A673 (cell line): ENCODE measurements at regions not wholly inside any gene's neighbourhood (a gene's known extent, or its start where the extent isn't known, plus 50 kb on each side); places are given as distances from the start of the nearest gene placed in this dataset.

Experiments used
- BruUV-seq: library from RNA; stranded (reverse); fragments of 400-500 nt; replicated peaks from 2 replicates; lab custom pipeline; 2021; lab: Mats Ljungman, UMichigan
- CTCF ChIA-PET: fragments of 300-600 bp; sonication (Branson Sonifier 250); formaldehyde crosslinking; loops from one replicate; lab custom pipeline; 2022; ENCODE audit warnings: antibody characterized with exemption; lab: Charles Lee
- POLR2A ChIA-PET: fragments of 300-600 bp; sonication (Branson Sonifier 250); formaldehyde crosslinking; loops from one replicate; lab custom pipeline; 2022; ENCODE audit warnings: antibody characterized with exemption; ENCODE audit not compliant: low non-redundant PET; lab: Charles Lee
- DNase-seq: peaks from one replicate; pipeline ENCODE4 v3.0.0-alpha.2; 2015; ENCODE audit warnings: low spot score
- H3K27ac ChIP-seq: fragments of 200-600 bp; sonication (generic); 2 replicates; pipeline ENCODE4 v1.5.1; 2016; ENCODE audit warnings: mixed run types, low read depth, mild to moderate bottlenecking, mixed read lengths, antibody characterized with exemption, low read length; ENCODE audit not compliant: poor library complexity, severe bottlenecking
- H3K27me3 ChIP-seq: fragments of 200-600 bp; sonication (generic); replicated peaks from 2 replicates; pipeline ENCODE4 v1.6.1; 2017; ENCODE audit warnings: mixed run types, low read depth, mild to moderate bottlenecking, mixed read lengths, antibody characterized with exemption, low read length; ENCODE audit not compliant: insufficient read depth, poor library complexity
- H3K36me3 ChIP-seq: fragments of 200-600 bp; sonication (generic); 2 replicates; pipeline ENCODE4 v1.6.1; 2016; ENCODE audit warnings: mixed run types, mild to moderate bottlenecking, mixed read lengths, antibody characterized with exemption, low read length; ENCODE audit not compliant: insufficient read depth, poor library complexity, severe bottlenecking
- H3K4me1 ChIP-seq: fragments of 200-600 bp; sonication (generic); 2 replicates; pipeline ENCODE4 v1.6.1; 2017; ENCODE audit warnings: mixed run types, mild to moderate bottlenecking, mixed read lengths, antibody characterized with exemption, low read length; ENCODE audit not compliant: insufficient read depth, poor library complexity, severe bottlenecking
- H3K4me3 ChIP-seq: fragments of 200-600 bp; sonication (generic); 2 replicates; pipeline ENCODE4 v1.5.1; 2016; ENCODE audit warnings: low read depth, mixed run types, mild to moderate bottlenecking, mixed read lengths, low read length; ENCODE audit not compliant: poor library complexity, severe bottlenecking
- H3K9me3 ChIP-seq: fragments of 200-600 bp; sonication (generic); 2 replicates; pipeline ENCODE4 v1.6.1; 2016; ENCODE audit warnings: mixed run types, low read depth, mild to moderate bottlenecking, mixed read lengths, antibody characterized with exemption, low read length; ENCODE audit not compliant: poor library complexity, severe bottlenecking
- EZH2 ChIP-seq: fragments of 200-600 bp; sonication (generic); IDR thresholded peaks from 2 replicates; pipeline ENCODE4 v1.6.1; 2017; ENCODE audit warnings: borderline replicate concordance, low read depth, mild to moderate bottlenecking, mixed read lengths, antibody characterized with exemption, low read length; ENCODE audit not compliant: poor library complexity, severe bottlenecking
- intact Hi-C: fragments of 100-400 bp; cut with micrococcal nuclease; formaldehyde crosslinking; loops from one replicate; pipeline ENCODE4 v1.10.0; 2022; ENCODE audit not compliant: unreplicated experiment
- TF ChIP-seq, protein P1 (sequence below): fragments of 300-800, 200-600 bp; sonication (generic); conservative IDR thresholded peaks from 2 replicates; pipeline ENCODE4 v1.5.1; 2017; ENCODE audit warnings: low read depth, mild to moderate bottlenecking, antibody characterized with exemption, low read length, moderate library complexity, mixed read lengths

DNA sequence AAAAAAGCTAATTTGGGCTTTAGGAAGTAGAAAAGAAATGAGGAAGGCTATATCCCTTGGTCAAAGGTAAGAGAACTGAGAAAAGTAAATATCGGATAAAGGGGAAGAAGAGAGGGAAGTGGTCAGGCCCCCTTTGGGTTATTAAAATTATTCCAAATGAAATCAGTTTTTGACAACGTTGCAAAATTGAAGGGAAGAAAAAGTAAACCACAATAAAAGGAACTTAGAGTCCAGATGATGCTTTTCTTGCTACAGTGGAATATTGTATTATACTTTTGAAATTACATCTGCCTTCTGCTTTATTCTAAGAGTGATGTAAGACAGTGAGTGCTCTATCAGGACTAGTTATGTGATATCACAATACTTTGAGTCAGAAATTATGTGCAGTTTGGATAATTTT, 59.4 kb upstream of the RBPJ start:
- TF ChIP-seq, protein P1, sequence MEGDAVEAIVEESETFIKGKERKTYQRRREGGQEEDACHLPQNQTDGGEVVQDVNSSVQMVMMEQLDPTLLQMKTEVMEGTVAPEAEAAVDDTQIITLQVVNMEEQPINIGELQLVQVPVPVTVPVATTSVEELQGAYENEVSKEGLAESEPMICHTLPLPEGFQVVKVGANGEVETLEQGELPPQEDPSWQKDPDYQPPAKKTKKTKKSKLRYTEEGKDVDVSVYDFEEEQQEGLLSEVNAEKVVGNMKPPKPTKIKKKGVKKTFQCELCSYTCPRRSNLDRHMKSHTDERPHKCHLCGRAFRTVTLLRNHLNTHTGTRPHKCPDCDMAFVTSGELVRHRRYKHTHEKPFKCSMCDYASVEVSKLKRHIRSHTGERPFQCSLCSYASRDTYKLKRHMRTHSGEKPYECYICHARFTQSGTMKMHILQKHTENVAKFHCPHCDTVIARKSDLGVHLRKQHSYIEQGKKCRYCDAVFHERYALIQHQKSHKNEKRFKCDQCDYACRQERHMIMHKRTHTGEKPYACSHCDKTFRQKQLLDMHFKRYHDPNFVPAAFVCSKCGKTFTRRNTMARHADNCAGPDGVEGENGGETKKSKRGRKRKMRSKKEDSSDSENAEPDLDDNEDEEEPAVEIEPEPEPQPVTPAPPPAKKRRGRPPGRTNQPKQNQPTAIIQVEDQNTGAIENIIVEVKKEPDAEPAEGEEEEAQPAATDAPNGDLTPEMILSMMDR = no peak
- no peak for TF ChIP-seq EZH2
- POLR2A ChIA-PET = no interaction called here
- Histone ChIP-seq H3K27ac (no peak overlapping the region), H3K9me3 (no peaks in the 10 kb centered on the region), H3K27me3 (peaks cover 9% of the 10 kb centered on the region), H3K4me3 (no peak overlapping the region), H3K36me3 (no peaks in the 10 kb centered on the region), H3K4me1 (no peaks in the 10 kb centered on the region)
- BruUV-seq = no TSS peak
- CTCF ChIA-PET = no interaction called here
- intact Hi-C loops = no loop called here
- no peak for DNase-seq

DNA sequence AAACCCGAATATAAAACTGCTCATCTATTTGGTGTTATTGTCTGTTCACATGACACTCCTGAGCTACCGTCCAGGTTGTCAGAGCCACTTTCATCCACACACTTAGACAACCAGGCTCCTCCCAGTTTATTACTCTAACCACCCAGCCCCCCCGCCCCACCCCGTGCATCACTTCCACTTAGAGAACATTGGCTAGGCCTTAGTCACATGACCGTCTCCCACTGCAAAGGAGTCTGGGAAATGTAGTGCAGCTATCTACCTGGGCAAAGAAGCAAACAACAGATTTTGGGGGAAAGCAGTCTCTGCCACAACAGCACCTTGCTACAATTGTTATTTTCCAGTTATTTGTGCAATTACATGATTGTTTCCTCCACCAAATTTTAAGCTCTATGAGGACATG, 57.6 kb upstream of the RBPJ start:
- DNase-seq = peak; percentile 3
- ChIA-PET POLR2A (no interaction called here), CTCF (interaction anchor here (0.7 kb wide), 1 partner anchor 205 kb away, joined by 3 read pairs; no protein-coding TSS in a partner anchor)
- H3K4me3 ChIP-seq = no peak overlapping the region
- no peaks in the 10 kb centered on the region for H3K9me3 ChIP-seq
- TF ChIP-seq, protein P1 = no peak
- no peak for TF ChIP-seq EZH2
- BruUV-seq = no TSS peak
- H3K27me3 ChIP-seq = peaks cover 2% of the 10 kb centered on the region
- intact Hi-C loops = no loop called here
- no peaks in the 10 kb centered on the region for H3K36me3 ChIP-seq
- no peaks in the 10 kb centered on the region for H3K4me1 ChIP-seq
- no peak overlapping the region for H3K27ac ChIP-seq

DNA sequence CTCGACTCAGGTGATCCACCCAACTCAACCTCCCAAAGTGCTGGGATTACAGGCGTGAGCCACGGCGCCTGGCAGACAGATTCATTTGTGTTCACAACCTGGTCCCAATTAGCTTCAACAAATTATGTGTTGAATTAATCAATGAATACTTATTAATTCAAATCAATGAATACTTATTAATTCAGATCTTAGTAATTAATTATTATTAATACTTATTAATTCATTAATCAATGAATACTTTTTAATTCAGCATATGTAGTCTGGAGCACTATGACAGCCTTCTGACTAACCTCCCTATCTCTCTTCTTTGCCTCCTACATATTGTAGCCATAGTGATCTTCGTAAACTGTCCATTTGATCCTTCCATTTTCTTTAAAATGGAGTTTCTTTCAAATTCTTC, 56.7 kb upstream of the RBPJ start:
- H3K36me3 ChIP-seq = no peaks in the 10 kb centered on the region
- no peaks in the 10 kb centered on the region for H3K27me3 ChIP-seq
- H3K4me3 ChIP-seq = no peak overlapping the region
- no peak overlapping the region for H3K27ac ChIP-seq
- ChIA-PET CTCF (no interaction called here), POLR2A (no interaction called here)
- no peak for DNase-seq
- intact Hi-C loops = no loop called here
- H3K9me3 ChIP-seq = no peaks in the 10 kb centered on the region
- BruUV-seq = no TSS peak
- TF ChIP-seq EZH2 = no peak
- TF ChIP-seq, protein P1 = no peak
- no peaks in the 10 kb centered on the region for H3K4me1 ChIP-seq
